ENCODE measurements at regions not wholly inside any gene's neighbourhood (a gene's known extent, or its start where the extent isn't known, plus 50 kb on each side); places are given as distances from the start of the nearest gene placed in this dataset.

DNA sequence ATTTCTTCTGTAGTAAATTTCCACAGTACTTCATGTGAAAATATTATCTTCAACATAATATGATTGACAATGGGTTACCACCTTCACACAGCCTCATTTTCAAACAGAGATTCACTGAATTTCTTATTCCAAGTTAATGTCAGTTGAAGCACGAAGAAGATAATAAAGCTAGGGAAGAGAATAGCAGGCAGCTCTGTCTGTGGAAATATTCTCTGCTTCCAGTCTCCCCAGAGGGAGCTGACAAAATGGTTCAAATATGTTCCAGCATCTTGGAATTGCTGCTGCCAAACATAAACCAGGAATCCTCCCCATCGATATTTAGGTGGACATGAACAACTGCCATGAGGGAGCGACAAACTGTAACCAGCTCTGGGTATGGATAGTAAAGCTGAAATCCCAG, 224.8 kb downstream of the GJA1 start:
- Histone ChIP-seq H3K27me3 (ENCODE audit: insufficient read depth, poor library complexity, severe bottlenecking) (no peaks in the 10 kb centered on the region), H3K27ac (replicated peaks) (no peak overlapping the region), H3K4me3 (replicated peaks; ENCODE audit: insufficient read depth, low read length) (no peak overlapping the region)
- TF ChIP-seq, protein P1, sequence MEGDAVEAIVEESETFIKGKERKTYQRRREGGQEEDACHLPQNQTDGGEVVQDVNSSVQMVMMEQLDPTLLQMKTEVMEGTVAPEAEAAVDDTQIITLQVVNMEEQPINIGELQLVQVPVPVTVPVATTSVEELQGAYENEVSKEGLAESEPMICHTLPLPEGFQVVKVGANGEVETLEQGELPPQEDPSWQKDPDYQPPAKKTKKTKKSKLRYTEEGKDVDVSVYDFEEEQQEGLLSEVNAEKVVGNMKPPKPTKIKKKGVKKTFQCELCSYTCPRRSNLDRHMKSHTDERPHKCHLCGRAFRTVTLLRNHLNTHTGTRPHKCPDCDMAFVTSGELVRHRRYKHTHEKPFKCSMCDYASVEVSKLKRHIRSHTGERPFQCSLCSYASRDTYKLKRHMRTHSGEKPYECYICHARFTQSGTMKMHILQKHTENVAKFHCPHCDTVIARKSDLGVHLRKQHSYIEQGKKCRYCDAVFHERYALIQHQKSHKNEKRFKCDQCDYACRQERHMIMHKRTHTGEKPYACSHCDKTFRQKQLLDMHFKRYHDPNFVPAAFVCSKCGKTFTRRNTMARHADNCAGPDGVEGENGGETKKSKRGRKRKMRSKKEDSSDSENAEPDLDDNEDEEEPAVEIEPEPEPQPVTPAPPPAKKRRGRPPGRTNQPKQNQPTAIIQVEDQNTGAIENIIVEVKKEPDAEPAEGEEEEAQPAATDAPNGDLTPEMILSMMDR (IDR thresholded peaks at IDR 0.05; ENCODE audit: insufficient read depth, low read length) = no peak
- no peak for TF ChIP-seq POLR2AphosphoS5 (IDR thresholded peaks at IDR 0.05; ENCODE audit: low read depth)
- no peak for TF ChIP-seq SPI1 (IDR thresholded peaks at IDR 0.05; ENCODE audit: borderline replicate concordance, low read depth)
- TF ChIP-seq, protein P2, sequence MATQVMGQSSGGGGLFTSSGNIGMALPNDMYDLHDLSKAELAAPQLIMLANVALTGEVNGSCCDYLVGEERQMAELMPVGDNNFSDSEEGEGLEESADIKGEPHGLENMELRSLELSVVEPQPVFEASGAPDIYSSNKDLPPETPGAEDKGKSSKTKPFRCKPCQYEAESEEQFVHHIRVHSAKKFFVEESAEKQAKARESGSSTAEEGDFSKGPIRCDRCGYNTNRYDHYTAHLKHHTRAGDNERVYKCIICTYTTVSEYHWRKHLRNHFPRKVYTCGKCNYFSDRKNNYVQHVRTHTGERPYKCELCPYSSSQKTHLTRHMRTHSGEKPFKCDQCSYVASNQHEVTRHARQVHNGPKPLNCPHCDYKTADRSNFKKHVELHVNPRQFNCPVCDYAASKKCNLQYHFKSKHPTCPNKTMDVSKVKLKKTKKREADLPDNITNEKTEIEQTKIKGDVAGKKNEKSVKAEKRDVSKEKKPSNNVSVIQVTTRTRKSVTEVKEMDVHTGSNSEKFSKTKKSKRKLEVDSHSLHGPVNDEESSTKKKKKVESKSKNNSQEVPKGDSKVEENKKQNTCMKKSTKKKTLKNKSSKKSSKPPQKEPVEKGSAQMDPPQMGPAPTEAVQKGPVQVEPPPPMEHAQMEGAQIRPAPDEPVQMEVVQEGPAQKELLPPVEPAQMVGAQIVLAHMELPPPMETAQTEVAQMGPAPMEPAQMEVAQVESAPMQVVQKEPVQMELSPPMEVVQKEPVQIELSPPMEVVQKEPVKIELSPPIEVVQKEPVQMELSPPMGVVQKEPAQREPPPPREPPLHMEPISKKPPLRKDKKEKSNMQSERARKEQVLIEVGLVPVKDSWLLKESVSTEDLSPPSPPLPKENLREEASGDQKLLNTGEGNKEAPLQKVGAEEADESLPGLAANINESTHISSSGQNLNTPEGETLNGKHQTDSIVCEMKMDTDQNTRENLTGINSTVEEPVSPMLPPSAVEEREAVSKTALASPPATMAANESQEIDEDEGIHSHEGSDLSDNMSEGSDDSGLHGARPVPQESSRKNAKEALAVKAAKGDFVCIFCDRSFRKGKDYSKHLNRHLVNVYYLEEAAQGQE (IDR thresholded peaks at IDR 0.05; ENCODE audit: insufficient replicate concordance, low read depth) = no peak
- no peak for TF ChIP-seq GABPA (IDR thresholded peaks at IDR 0.05; ENCODE audit: low read depth)
- DNase-seq (ENCODE audit: low read depth in 1 of 2, low spot score in 1 of 2) = no peak

DNA sequence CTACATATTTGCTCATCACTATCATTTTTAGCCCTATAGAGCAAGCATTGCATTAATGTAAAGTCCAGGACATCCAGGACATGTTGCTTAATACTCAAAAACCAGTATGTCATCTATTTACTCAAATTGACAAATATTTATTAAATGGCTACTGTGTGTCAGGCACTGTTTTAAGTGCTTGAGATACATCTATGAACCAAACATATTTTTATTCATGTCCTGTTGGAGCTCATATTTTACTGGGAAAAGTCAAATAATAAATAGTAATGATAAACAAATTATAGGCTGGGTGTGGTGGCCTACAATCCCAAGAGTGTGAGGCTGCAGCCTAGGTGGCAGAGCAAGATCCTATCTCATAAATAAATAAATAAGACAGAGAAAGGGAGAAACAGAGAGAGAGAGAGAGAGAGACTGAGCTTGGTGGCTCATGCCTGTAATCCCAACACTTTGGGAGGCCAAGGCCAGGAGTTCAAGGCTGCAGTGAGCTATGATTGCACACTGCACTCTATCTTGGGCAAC, 227.9 kb downstream of the GJA1 start:
- H3K27me3 ChIP-seq (ENCODE audit: insufficient read depth, poor library complexity, severe bottlenecking) = no peaks in the 10 kb centered on the region
- H3K4me3 ChIP-seq (replicated peaks; ENCODE audit: insufficient read depth, low read length) = no peak overlapping the region
- H3K27ac ChIP-seq (replicated peaks) = no peak overlapping the region
- no peak for DNase-seq (ENCODE audit: low read depth in 1 of 2, low spot score in 1 of 2)
- TF ChIP-seq GABPA (IDR thresholded peaks at IDR 0.05; ENCODE audit: low read depth) (no peak), SPI1 (IDR thresholded peaks at IDR 0.05; ENCODE audit: borderline replicate concordance, low read depth) (no peak), POLR2AphosphoS5 (IDR thresholded peaks at IDR 0.05; ENCODE audit: low read depth) (no peak)
- TF ChIP-seq, protein P1 (IDR thresholded peaks at IDR 0.05; ENCODE audit: insufficient read depth, low read length) = no peak
- TF ChIP-seq, protein P2 (IDR thresholded peaks at IDR 0.05; ENCODE audit: insufficient replicate concordance, low read depth) = no peak

DNA sequence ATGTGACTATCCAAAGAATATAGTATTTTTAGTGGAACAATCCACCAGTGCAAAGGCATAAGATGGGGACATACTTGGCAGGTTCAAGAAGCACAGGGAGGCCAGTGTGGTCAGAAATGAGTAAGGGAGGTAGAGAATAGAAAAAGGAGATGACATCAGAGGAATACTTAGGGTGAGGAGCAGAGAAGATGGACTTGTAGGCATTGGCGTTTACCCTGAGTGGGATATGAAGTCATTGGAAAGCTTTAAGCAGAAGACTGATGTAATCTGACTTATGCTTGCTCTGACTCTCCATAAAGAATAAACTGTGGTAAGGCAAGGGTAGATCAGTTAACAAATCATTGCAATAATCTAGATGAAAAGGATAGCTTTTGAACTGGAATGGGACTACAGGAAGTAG, 228.7 kb downstream of the GJA1 start:
- Histone ChIP-seq H3K4me3 (replicated peaks; ENCODE audit: insufficient read depth, low read length) (no peak overlapping the region), H3K27me3 (ENCODE audit: insufficient read depth, poor library complexity, severe bottlenecking) (no peaks in the 10 kb centered on the region), H3K27ac (replicated peaks) (no peak overlapping the region)
- no peak for DNase-seq (ENCODE audit: low read depth in 1 of 2, low spot score in 1 of 2)
- TF ChIP-seq GABPA (IDR thresholded peaks at IDR 0.05; ENCODE audit: low read depth) (no peak), SPI1 (IDR thresholded peaks at IDR 0.05; ENCODE audit: borderline replicate concordance, low read depth) (no peak), POLR2AphosphoS5 (IDR thresholded peaks at IDR 0.05; ENCODE audit: low read depth) (no peak)
- TF ChIP-seq, protein P2 (IDR thresholded peaks at IDR 0.05; ENCODE audit: insufficient replicate concordance, low read depth) = no peak
- TF ChIP-seq, protein P1 (IDR thresholded peaks at IDR 0.05; ENCODE audit: insufficient read depth, low read length) = no peak
